ENCODE measurements at regions not wholly inside any gene's neighbourhood (a gene's known extent, or its start where the extent isn't known, plus 50 kb on each side); places are given as distances from the start of the nearest gene placed in this dataset.

DNA sequence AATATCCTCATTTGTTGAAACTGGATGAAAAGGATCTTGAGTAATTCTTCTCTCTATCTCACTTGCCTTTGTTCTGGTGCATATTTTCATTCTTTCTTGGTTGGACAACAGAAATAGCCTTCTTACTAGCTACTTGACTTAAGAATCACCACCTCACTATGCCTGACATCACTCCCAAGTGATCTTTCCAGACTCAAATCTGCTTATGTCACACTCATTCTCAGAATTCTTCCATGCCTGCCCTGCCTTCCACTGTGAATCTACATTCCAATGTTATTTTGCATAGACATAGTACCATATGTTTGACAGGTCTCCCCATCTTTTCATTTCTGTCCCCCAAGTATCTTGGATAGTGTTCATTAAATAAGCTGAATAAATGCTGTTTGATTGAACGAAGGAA is 78.5 kb upstream of the DPYD start:
- POLR2A ChIA-PET (ENCODE audit: low non-redundant PET), result no interaction called here
- no peak for DNase-seq (ENCODE audit: low spot score)
- TF ChIP-seq, protein P1, sequence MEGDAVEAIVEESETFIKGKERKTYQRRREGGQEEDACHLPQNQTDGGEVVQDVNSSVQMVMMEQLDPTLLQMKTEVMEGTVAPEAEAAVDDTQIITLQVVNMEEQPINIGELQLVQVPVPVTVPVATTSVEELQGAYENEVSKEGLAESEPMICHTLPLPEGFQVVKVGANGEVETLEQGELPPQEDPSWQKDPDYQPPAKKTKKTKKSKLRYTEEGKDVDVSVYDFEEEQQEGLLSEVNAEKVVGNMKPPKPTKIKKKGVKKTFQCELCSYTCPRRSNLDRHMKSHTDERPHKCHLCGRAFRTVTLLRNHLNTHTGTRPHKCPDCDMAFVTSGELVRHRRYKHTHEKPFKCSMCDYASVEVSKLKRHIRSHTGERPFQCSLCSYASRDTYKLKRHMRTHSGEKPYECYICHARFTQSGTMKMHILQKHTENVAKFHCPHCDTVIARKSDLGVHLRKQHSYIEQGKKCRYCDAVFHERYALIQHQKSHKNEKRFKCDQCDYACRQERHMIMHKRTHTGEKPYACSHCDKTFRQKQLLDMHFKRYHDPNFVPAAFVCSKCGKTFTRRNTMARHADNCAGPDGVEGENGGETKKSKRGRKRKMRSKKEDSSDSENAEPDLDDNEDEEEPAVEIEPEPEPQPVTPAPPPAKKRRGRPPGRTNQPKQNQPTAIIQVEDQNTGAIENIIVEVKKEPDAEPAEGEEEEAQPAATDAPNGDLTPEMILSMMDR (conservative IDR thresholded peaks at IDR 0.05; ENCODE audit: low read depth), result no peak
- H3K27ac ChIP-seq, result no peak overlapping the region
- CTCF ChIA-PET, result interaction anchor here (0.6 kb wide), 1 partner anchor 536 kb away, joined by 3 read pairs; no protein-coding TSS in a partner anchor

DNA sequence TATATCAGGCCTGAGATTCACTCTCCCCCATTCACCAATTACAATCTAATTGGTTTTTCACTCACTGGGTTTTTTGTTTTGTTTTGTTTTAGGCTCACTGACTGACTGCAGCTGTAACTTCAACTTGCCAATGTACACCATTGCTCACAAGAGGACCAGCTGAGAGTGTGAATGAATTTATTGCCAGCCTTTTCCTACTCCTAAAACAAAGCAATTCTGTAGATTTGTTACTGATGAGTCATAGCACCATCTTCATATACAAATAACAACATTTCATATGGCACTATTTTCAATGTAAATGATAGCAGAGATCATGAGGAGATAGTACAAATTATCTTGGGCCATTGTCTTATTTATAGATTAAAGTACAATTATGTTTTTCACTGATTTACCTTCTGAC is 76.0 kb upstream of the DPYD start:
- DNase-seq (ENCODE audit: low spot score), result no peak
- ChIA-PET CTCF (no interaction called here), POLR2A (ENCODE audit: low non-redundant PET) (no interaction called here)
- no peak overlapping the region for H3K27ac ChIP-seq
- TF ChIP-seq, protein P1 (conservative IDR thresholded peaks at IDR 0.05; ENCODE audit: low read depth), result no peak

DNA sequence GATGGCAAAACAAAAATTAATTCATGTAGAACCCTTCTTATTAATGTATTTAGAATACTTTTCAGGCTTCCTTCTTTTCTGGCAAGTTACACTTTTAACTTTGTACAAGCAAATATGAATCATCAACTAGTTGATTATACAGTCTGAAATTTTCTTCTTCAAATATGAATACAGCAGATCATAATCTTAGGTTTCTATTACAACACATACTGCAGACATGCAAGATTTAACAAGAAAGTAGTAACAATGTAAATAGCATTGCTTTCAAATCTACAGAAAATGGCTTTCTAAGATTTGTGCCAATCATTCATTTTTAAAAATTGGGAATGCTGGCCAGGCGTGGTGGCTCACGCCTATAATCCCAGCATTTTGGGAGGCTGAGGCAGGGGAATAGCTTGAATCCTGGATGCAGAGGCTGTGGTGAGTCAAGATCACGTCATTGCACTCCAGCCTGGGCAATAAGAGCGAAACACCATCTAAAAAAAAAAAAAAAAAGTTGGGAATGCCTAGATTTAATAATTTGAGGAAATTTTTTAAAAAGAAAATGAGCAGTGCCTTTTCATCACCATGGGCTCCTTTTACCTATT is 68.4 kb upstream of the DPYD start:
- TF ChIP-seq, protein P1 (conservative IDR thresholded peaks at IDR 0.05; ENCODE audit: low read depth), result no peak
- no peak for DNase-seq (ENCODE audit: low spot score)
- ChIA-PET POLR2A (ENCODE audit: low non-redundant PET) (no interaction called here), CTCF (no interaction called here)
- H3K27ac ChIP-seq, result peak overlapping the region; percentile 58

DNA sequence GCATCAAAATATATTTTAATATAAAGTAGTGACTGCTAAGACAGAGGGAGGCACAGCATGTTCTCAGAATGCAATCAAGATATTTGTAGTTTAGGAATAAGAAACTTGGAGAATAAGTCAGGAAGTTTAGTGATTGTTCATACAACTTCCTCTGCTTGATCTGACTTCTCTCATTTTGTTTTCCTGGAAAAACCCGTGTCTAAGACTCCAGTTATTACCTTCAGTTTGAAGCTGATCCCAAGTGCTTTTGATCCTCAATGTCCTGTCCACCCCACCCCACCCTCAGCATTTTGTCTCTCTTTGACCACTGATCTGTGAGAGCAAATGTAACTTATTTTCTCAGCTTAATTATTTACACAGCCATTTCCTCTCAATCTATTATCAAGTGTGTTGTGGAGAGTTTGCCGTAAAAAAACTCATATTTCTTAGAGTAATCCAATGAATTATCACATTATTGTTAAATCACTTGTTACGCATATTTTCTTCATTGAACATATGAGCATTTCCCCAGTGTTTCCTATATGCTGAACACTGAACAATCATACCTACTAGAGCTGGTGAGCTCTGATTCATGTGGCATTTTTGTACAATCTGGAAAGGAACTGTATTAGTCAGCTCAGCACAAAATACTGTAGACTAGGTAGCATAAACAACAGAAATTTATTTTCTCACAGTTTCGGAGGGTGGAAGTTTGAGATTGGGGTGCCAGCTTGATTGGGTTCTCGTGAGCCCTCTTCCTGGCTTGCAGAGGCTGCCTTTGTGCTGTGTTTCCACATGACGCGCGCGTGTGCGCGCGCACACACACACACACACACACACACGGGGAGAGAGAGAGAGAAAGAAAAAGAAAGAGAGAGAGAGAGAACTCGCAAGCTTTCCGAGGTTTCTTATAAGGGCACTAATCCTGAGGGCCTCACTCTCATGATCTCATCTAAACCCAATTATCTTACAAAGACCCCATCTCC is 65.5 kb upstream of the DPYD start:
- no peak for DNase-seq (ENCODE audit: low spot score)
- POLR2A ChIA-PET (ENCODE audit: low non-redundant PET), result interaction anchor here (1.1 kb wide), 1 partner anchor 142 kb away, joined by 3 read pairs; no protein-coding TSS in a partner anchor
- CTCF ChIA-PET, result interaction anchor here (0.6 kb wide), 1 partner anchor 490 kb away, joined by 3 read pairs; no protein-coding TSS in a partner anchor
- no peak overlapping the region for H3K27ac ChIP-seq
- TF ChIP-seq, protein P1 (conservative IDR thresholded peaks at IDR 0.05; ENCODE audit: low read depth), result no peak

DNA sequence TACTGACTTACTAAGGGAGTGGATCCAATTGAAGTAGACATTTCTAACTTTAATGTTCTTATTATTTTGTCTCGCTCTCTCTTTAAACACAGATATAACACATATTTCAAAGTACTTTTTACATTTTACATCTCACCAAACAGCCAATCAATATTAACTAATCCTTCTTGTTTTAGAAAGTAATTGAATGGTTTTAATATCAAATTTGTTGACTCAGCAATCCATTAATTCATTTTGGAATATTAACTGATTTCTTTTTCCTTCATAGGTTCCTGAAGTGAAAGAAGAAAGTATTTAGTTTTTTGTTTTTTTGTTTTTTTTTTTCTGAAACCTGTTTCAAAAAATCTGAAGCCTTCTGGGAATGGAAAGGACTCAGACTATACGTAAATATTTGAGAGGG is 62.3 kb upstream of the DPYD start:
- ChIA-PET CTCF (no interaction called here), POLR2A (ENCODE audit: low non-redundant PET) (no interaction called here)

DNA sequence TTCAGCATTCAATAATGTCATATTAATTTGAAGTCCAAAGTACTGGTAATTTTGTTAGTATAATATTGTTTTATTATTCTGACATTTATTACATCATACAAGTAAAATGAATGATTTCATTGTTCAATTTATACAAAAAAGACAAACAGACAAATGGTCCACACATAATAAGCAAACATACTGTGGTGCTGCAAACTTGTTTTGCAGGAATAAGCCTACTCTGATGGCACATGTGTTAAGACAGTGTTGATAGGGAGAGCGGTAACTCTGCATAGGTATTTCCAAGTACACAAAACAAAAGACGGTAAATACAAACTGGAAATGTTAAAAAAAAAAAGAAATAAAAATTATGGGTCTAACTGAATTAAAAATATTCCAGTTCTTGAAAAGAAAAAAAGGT is 59.7 kb upstream of the DPYD start:
- POLR2A ChIA-PET (ENCODE audit: low non-redundant PET), result no interaction called here
- no peak overlapping the region for H3K27ac ChIP-seq
- CTCF ChIA-PET, result no interaction called here
- TF ChIP-seq, protein P1 (conservative IDR thresholded peaks at IDR 0.05; ENCODE audit: low read depth), result no peak
- DNase-seq (ENCODE audit: low spot score), result no peak

More for the DNA sequence above, 62.3 kb upstream of the DPYD start:
- H3K27ac ChIP-seq, result no peak overlapping the region
- no peak for DNase-seq (ENCODE audit: low spot score)
- TF ChIP-seq, protein P1 (conservative IDR thresholded peaks at IDR 0.05; ENCODE audit: low read depth), result no peak

All from RWPE1 (cell line).